ENCODE measurements at regions not wholly inside any gene's neighbourhood (a gene's known extent, or its start where the extent isn't known, plus 50 kb on each side); places are given as distances from the start of the nearest gene placed in this dataset.

DNA sequence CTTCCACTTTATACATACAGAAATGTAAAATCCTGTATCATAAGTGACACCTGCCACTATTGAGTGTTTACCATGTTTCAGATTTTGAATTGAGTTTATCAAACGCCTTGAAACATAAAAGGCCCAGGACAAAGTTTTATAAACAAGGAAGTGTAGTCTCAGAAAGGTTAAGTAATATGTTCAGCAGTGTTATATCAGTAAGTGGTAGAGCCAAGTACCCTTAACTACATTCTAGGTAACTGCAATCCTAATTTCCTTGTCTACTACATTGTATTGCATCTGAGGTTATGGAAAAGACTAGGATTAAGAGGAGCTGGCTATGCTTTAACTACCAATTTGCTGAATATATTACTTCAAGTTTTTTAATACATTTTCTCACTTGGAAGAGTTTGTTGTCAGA, 641.6 kb downstream of the LRRC70 start:
- POLR2A ChIA-PET: interaction anchor here (0.5 to 1.1 kb wide), 8 partner anchors 13 to 1747 kb away, joined by 3 to 4 read pairs (median 3); no protein-coding TSS in a partner anchor
- CTCF ChIA-PET (ENCODE audit: unreplicated experiment): no interaction called here
- H3K9me2 ChIP-seq (ENCODE audit: insufficient read depth, low read length): no peaks in the 10 kb centered on the region
- intact Hi-C loops (cut with micrococcal nuclease; ENCODE audit: unreplicated experiment): no loop called here
- no peaks in the 10 kb centered on the region for H3K9me3 ChIP-seq (ENCODE audit: low read length)
- no TSS peak for BruUV-seq (replicated peaks)
- no peaks in the 10 kb centered on the region for H3K36me3 ChIP-seq (ENCODE audit: insufficient read depth, low read length)
- no peak for TF ChIP-seq EZH2phosphoT487 (IDR thresholded peaks at IDR 0.05; ENCODE audit: borderline replicate concordance, low read depth, low read length)
- TF ChIP-seq CTCF (conservative IDR thresholded peaks at IDR 0.05; ENCODE audit: low read length): no peak
- H3K4me3 ChIP-seq (ENCODE audit: low read depth, low read length, poor library complexity, severe bottlenecking): no peak overlapping the region
- H4K20me1 ChIP-seq (ENCODE audit: insufficient read depth, low read length): no peaks in the 10 kb centered on the region
- no peaks in the 10 kb centered on the region for H3K4me1 ChIP-seq (ENCODE audit: insufficient read depth, low read length, poor library complexity, severe bottlenecking)
- no peak overlapping the region for H3K4me2 ChIP-seq (ENCODE audit: low read length)
- H3K27ac ChIP-seq (ENCODE audit: low read depth, low read length, poor library complexity, severe bottlenecking): no peak overlapping the region
- no peak for DNase-seq (ENCODE audit: low spot score)
- H2AFZ ChIP-seq (ENCODE audit: low read length): no peak overlapping the region
- H3K79me2 ChIP-seq (ENCODE audit: insufficient read depth, low read depth, low read length): no peaks in the 10 kb centered on the region

DNA sequence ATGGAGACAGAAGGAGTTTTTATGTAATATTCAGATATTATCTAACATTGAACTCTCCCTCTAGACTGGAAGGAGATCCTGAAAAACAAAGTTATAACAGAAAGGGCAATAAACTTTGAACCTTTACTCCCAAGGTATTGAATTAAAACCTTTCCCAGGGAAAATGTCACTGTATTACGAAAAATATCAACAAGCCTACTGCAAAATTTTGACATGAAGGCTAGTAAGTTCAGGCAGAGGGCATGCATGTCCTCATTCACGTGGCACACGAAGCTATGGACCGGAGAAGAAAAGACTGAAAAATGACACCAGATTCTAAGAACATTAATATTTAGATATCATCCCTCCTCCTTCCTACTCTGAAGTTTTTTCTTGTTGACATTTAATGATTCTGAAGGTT, 638.8 kb downstream of the LRRC70 start:
- Histone ChIP-seq H3K27ac (ENCODE audit: low read depth, low read length, poor library complexity, severe bottlenecking) (no peak overlapping the region), H2AFZ (ENCODE audit: low read length) (no peak overlapping the region), H3K4me3 (ENCODE audit: low read depth, low read length, poor library complexity, severe bottlenecking) (no peak overlapping the region), H3K4me1 (ENCODE audit: insufficient read depth, low read length, poor library complexity, severe bottlenecking) (no peaks in the 10 kb centered on the region), H4K20me1 (ENCODE audit: insufficient read depth, low read length) (no peaks in the 10 kb centered on the region), H3K36me3 (ENCODE audit: insufficient read depth, low read length) (no peaks in the 10 kb centered on the region), H3K9me3 (ENCODE audit: low read length) (no peaks in the 10 kb centered on the region), H3K9me2 (ENCODE audit: insufficient read depth, low read length) (no peaks in the 10 kb centered on the region), H3K79me2 (ENCODE audit: insufficient read depth, low read depth, low read length) (no peaks in the 10 kb centered on the region), H3K4me2 (ENCODE audit: low read length) (no peak overlapping the region)
- intact Hi-C loops (cut with micrococcal nuclease; ENCODE audit: unreplicated experiment): no loop called here
- no TSS peak for BruUV-seq (replicated peaks)
- CTCF ChIA-PET (ENCODE audit: unreplicated experiment): no interaction called here
- TF ChIP-seq EZH2phosphoT487 (IDR thresholded peaks at IDR 0.05; ENCODE audit: borderline replicate concordance, low read depth, low read length) (no peak), CTCF (conservative IDR thresholded peaks at IDR 0.05; ENCODE audit: low read length) (no peak)
- DNase-seq (ENCODE audit: low spot score): no peak
- POLR2A ChIA-PET: interaction anchor here (0.6 kb wide), 1 partner anchor 613 kb away, joined by 4 read pairs; no protein-coding TSS in a partner anchor

DNA sequence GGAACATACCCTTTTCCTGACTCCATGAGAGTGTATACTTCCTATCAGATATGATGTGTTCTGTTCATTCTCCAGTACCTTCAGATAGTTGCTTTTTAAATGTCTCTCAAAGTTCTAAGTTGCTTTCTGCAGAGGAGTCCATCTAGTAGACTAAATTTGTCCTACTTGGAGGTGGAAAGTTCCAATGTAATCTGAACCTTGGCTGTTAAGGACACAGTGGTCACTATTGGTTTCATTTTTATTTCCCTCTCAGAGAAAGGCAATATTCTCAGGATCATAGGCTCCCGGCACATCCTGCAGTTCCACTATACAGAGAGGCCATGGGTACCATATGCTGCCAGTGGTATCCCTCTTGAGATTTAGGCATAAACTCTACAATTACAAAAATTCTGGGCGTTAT, 634.6 kb downstream of the LRRC70 start:
- no peaks in the 10 kb centered on the region for H3K36me3 ChIP-seq (ENCODE audit: insufficient read depth, low read length)
- no peaks in the 10 kb centered on the region for H3K9me3 ChIP-seq (ENCODE audit: low read length)
- no peaks in the 10 kb centered on the region for H3K9me2 ChIP-seq (ENCODE audit: insufficient read depth, low read length)
- H3K27ac ChIP-seq (ENCODE audit: low read depth, low read length, poor library complexity, severe bottlenecking): no peak overlapping the region
- H2AFZ ChIP-seq (ENCODE audit: low read length): no peak overlapping the region
- intact Hi-C loops (cut with micrococcal nuclease; ENCODE audit: unreplicated experiment): no loop called here
- TF ChIP-seq EZH2phosphoT487 (IDR thresholded peaks at IDR 0.05; ENCODE audit: borderline replicate concordance, low read depth, low read length) (no peak), CTCF (conservative IDR thresholded peaks at IDR 0.05; ENCODE audit: low read length) (no peak)
- no peaks in the 10 kb centered on the region for H3K79me2 ChIP-seq (ENCODE audit: insufficient read depth, low read depth, low read length)
- ChIA-PET CTCF (ENCODE audit: unreplicated experiment) (no interaction called here), POLR2A (no interaction called here)
- no TSS peak for BruUV-seq (replicated peaks)
- no peaks in the 10 kb centered on the region for H3K4me1 ChIP-seq (ENCODE audit: insufficient read depth, low read length, poor library complexity, severe bottlenecking)
- no peak overlapping the region for H3K4me2 ChIP-seq (ENCODE audit: low read length)
- H3K4me3 ChIP-seq (ENCODE audit: low read depth, low read length, poor library complexity, severe bottlenecking): no peak overlapping the region
- no peak for DNase-seq (ENCODE audit: low spot score)
- H4K20me1 ChIP-seq (ENCODE audit: insufficient read depth, low read length): no peaks in the 10 kb centered on the region
